ENCODE measurements at regions not wholly inside any gene's neighbourhood (a gene's known extent, or its start where the extent isn't known, plus 50 kb on each side); places are given as distances from the start of the nearest gene placed in this dataset.

DNA sequence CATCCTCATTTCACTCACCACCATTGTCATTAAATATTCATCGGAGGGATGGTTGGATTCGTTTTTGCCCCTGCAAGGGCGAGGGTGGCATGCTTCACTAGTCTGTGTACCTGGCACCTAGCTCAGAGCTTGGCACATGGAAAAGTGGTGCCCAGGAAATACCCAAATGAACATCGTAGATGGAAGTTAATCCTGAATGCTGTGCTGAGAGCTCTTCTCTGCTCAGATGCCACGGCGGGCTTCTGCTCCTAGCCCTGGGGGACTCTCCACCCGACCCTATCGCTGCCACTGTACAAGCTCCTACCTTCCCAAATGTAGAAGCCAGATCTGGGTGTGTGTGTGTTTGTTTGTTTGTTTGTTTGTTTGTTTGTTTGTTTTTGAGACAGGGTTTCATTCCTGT lies 113.0 kb upstream of the ZNF507 start:
- no peak overlapping the region for H3K4me3 ChIP-seq (ENCODE audit: low read depth, low read length)
- CTCF ChIA-PET = interaction anchor here (1.3 kb wide), 1 partner anchor 9 kb away, joined by 4 read pairs; no protein-coding TSS in a partner anchor
- no peaks in the 10 kb centered on the region for H3K27me3 ChIP-seq (ENCODE audit: control insufficient read depth, insufficient read depth, low read length)
- no peak for DNase-seq (ENCODE audit: low read depth)
- POLR2A ChIA-PET = no interaction called here
- TF ChIP-seq, protein P1, sequence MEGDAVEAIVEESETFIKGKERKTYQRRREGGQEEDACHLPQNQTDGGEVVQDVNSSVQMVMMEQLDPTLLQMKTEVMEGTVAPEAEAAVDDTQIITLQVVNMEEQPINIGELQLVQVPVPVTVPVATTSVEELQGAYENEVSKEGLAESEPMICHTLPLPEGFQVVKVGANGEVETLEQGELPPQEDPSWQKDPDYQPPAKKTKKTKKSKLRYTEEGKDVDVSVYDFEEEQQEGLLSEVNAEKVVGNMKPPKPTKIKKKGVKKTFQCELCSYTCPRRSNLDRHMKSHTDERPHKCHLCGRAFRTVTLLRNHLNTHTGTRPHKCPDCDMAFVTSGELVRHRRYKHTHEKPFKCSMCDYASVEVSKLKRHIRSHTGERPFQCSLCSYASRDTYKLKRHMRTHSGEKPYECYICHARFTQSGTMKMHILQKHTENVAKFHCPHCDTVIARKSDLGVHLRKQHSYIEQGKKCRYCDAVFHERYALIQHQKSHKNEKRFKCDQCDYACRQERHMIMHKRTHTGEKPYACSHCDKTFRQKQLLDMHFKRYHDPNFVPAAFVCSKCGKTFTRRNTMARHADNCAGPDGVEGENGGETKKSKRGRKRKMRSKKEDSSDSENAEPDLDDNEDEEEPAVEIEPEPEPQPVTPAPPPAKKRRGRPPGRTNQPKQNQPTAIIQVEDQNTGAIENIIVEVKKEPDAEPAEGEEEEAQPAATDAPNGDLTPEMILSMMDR (IDR thresholded peaks at IDR 0.05; ENCODE audit: insufficient read depth, low read depth, low read length) = no peak
- H3K36me3 ChIP-seq (ENCODE audit: control insufficient read depth, insufficient read depth, low read length) = no peaks in the 10 kb centered on the region

DNA sequence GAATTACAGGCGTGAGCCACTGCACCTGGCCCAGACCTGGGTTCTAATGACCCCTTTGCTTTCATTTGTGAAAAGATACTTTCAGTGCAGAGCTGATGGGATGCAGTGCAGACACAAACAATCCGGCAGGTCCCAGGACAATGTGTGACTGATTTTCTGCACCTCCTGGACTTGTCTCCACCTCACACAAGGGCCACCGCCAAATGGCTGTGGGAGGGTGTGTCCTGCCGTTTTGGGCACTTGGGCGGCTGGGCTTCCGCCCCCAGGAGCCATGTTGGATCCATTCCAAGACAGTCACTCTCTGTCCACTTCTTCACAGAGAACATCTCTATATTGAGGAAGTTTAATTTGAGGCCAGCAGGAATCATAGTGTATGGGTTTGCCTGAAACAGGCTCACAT lies 112.3 kb upstream of the ZNF507 start:
- H3K27me3 ChIP-seq (ENCODE audit: control insufficient read depth, insufficient read depth, low read length) = no peaks in the 10 kb centered on the region
- CTCF ChIA-PET = interaction anchor here (1.3 kb wide), 1 partner anchor 9 kb away, joined by 4 read pairs; no protein-coding TSS in a partner anchor

DNA sequence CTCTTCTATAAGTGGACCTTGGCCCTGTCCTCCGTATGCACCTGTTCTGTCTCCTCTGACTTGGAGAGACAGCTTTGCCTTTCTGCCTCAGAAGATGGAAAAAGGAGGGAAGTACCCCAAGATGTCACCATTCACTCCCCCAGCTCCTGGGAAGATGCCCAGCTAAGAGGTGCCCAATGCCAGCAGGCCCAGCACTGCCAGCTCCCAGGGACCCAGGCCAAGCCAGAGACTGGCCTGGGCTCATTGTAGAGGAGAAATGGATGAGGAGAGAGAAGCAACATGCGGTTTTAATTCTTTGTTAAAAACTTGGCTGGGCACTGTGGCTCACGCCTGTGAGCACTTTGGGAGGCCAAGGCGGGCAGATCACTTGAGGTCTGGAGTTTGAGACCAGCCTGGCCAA lies 111.5 kb upstream of the ZNF507 start:
- ChIA-PET POLR2A (no interaction called here), CTCF (no interaction called here)
- TF ChIP-seq, protein P1 (IDR thresholded peaks at IDR 0.05; ENCODE audit: insufficient read depth, low read depth, low read length) = no peak
- H3K27me3 ChIP-seq (ENCODE audit: control insufficient read depth, insufficient read depth, low read length) = no peaks in the 10 kb centered on the region
- no peaks in the 10 kb centered on the region for H3K36me3 ChIP-seq (ENCODE audit: control insufficient read depth, insufficient read depth, low read length)
- H3K4me3 ChIP-seq (ENCODE audit: low read depth, low read length) = no peak overlapping the region
- DNase-seq (ENCODE audit: low read depth) = no peak

More for the DNA sequence above, 112.3 kb upstream of the ZNF507 start:
- TF ChIP-seq, protein P1 (IDR thresholded peaks at IDR 0.05; ENCODE audit: insufficient read depth, low read depth, low read length) = no peak
- Histone ChIP-seq H3K36me3 (ENCODE audit: control insufficient read depth, insufficient read depth, low read length) (no peaks in the 10 kb centered on the region), H3K4me3 (ENCODE audit: low read depth, low read length) (no peak overlapping the region)
- DNase-seq (ENCODE audit: low read depth) = no peak
- POLR2A ChIA-PET = no interaction called here

DNA sequence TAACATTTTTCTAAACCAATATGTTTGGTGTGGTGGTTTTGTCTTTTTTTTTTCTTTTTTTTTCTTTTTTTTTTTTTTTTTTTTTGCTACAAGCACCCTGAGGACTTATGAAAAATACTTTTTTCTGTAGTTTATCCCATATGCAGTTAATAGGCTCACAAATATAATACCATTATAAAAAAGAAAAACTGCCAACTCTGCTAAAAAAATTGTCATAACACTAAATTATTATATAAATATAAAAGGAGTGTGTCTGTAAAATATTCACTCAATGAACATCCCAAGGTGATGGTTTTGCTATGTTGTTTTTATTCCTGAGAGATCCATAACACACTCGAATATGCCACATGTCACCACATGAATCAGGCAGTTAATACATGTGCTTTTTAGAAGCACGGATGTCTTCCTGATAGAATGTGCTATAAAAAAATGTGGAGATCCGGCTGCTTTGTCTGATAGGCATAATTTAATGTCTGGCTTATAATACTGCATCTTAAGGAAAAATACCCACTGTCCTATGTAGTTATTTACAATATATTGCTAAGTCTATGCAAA lies 110.7 kb upstream of the ZNF507 start:
- no peak overlapping the region for H3K4me3 ChIP-seq (ENCODE audit: low read depth, low read length)
- TF ChIP-seq, protein P1 (IDR thresholded peaks at IDR 0.05; ENCODE audit: insufficient read depth, low read depth, low read length) = no peak
- ChIA-PET POLR2A (no interaction called here), CTCF (interaction anchor here (3.8 kb wide), 1 partner anchor 11 kb away, joined by 11 read pairs; no protein-coding TSS in a partner anchor)
- no peak for DNase-seq (ENCODE audit: low read depth)
- no peaks in the 10 kb centered on the region for H3K36me3 ChIP-seq (ENCODE audit: control insufficient read depth, insufficient read depth, low read length)
- H3K27me3 ChIP-seq (ENCODE audit: control insufficient read depth, insufficient read depth, low read length) = no peaks in the 10 kb centered on the region

DNA sequence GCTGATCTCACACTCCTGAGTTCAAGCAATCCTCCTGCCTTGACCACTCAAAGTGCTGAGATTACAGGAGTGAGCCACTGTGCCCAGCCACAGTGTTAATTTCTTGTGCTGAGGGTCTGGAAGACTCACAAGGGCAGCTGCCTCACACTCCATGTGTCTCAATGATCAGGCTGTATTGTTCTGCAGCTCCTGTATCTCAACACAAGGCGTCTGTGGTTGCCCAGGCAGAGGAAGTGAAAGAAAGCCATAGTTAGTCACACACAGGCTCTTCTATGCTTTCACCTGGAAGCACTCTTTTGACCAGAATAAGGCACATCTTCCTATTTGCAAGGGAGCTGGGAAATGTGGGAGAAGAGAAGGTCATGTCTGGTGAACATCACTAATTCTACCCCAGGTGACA lies 107.3 kb upstream of the ZNF507 start:
- CTCF ChIA-PET = interaction anchor here (3.8 kb wide), 1 partner anchor 14 kb away, joined by 11 read pairs; no protein-coding TSS in a partner anchor
- no peak for DNase-seq (ENCODE audit: low read depth)

More for the DNA sequence above, 107.3 kb upstream of the ZNF507 start:
- POLR2A ChIA-PET = no interaction called here
- H3K4me3 ChIP-seq (ENCODE audit: low read depth, low read length) = no peak overlapping the region
- H3K36me3 ChIP-seq (ENCODE audit: control insufficient read depth, insufficient read depth, low read length) = no peaks in the 10 kb centered on the region
- H3K27me3 ChIP-seq (ENCODE audit: control insufficient read depth, insufficient read depth, low read length) = no peaks in the 10 kb centered on the region
- TF ChIP-seq, protein P1 (IDR thresholded peaks at IDR 0.05; ENCODE audit: insufficient read depth, low read depth, low read length) = no peak

Measured in BJ (cell line).